Endothelial cell of umbilical vein (primary cell): ENCODE measurements at regions not wholly inside any gene's neighbourhood (a gene's known extent, or its start where the extent isn't known, plus 50 kb on each side); places are given as distances from the start of the nearest gene placed in this dataset.

ENCODE experiments used
- BruUV-seq: library from RNA; stranded (reverse); fragments of 400-500 nt; replicated peaks from 2 replicates; lab custom pipeline; 2021; lab: Mats Ljungman, UMichigan
- CTCF ChIA-PET: fragments of 300-600, 350-600 bp; sonication (Branson Sonifier 250); formaldehyde crosslinking; loops from one replicate; lab custom pipeline; 2021; ENCODE audit warnings: antibody characterized with exemption, inconsistent platforms; lab: Charles Lee
- POLR2A ChIA-PET: fragments of 300-600, 350-600 bp; sonication (Branson Sonifier 250); formaldehyde crosslinking; loops from one replicate; lab custom pipeline; 2021; ENCODE audit warnings: antibody characterized with exemption, inconsistent platforms; lab: Charles Lee
- DNase-seq: peaks from one replicate; pipeline ENCODE4 v3.0.0-alpha.2; 2011; ENCODE audit warnings: low read depth, low spot score
- FAIRE-seq: peaks from 2 replicates; lab custom pipeline; 2011; peaks lifted over from hg19 to GRCh38; lab: Jason Lieb, UNC
- H2AFZ ChIP-seq: 2 replicates; pipeline ENCODE4 v1.6.0; 2012; ENCODE audit warnings: low read depth, low read length, control low read depth, inconsistent platforms
- H3K27ac ChIP-seq: 2 replicates; pipeline ENCODE4 v1.5.1; 2011; ENCODE audit warnings: low read depth, mild to moderate bottlenecking, control low read depth, low read length, moderate library complexity; ENCODE audit not compliant: insufficient read depth
- H3K27me3 ChIP-seq, 2 experiments: 2 replicates each; pipeline versions ENCODE4 v1.6.0 to v1.6.1; 2011; ENCODE audit warnings: low read length in 2 of 2, mixed read lengths in 1 of 2; ENCODE audit not compliant: control insufficient read depth in 2 of 2, insufficient read depth in 2 of 2
- H3K36me3 ChIP-seq, 2 experiments: 2 replicates in 1 of 2; 3 replicates in 1 of 2; pipeline ENCODE4 v1.5.1; 2011; ENCODE audit warnings: low read length in 2 of 2, mild to moderate bottlenecking in 1 of 2, moderate library complexity in 1 of 2; ENCODE audit not compliant: control insufficient read depth in 2 of 2, insufficient read depth in 2 of 2; ENCODE audit errors: extremely low read depth in 1 of 2
- H3K4me1 ChIP-seq: 3 replicates; pipeline ENCODE4 v1.5.1; 2011; ENCODE audit warnings: mild to moderate bottlenecking, low read length; ENCODE audit not compliant: control insufficient read depth, insufficient read depth; ENCODE audit errors: extremely low read depth
- H3K4me2 ChIP-seq: 2 replicates; pipeline ENCODE4 v1.6.1; 2011; ENCODE audit warnings: low read length, control low read depth, mixed read lengths; ENCODE audit not compliant: insufficient read depth
- H3K4me3 ChIP-seq, 3 experiments: fragments of 200-600 bp in 1 of 3; sonication (generic), shearing (Covaris generic) in 1 of 3; replicated peaks in 1 of 3; 2 replicates each; pipeline ENCODE4 v1.5.1; 2011 to 2016; ENCODE audit warnings: control low read depth in 3 of 3, low read length in 3 of 3, mild to moderate bottlenecking in 2 of 3, inconsistent platforms in 1 of 3, low read depth in 1 of 3, moderate library complexity in 1 of 3; ENCODE audit not compliant: insufficient read depth in 1 of 3
- H3K79me2 ChIP-seq: 2 replicates; pipeline ENCODE4 v1.6.0; 2012; ENCODE audit warnings: low read length, inconsistent platforms; ENCODE audit not compliant: control insufficient read depth, insufficient read depth
- H3K9ac ChIP-seq: replicated peaks from 2 replicates; pipeline ENCODE3; 2011; ENCODE audit warnings: low read length, control low read depth; ENCODE audit not compliant: insufficient read depth; ENCODE audit errors: extremely low read depth
- H3K9me1 ChIP-seq: replicated peaks from 3 replicates; pipeline ENCODE4 v1.6.0; 2011; ENCODE audit warnings: mild to moderate bottlenecking, low read length; ENCODE audit not compliant: control insufficient read depth, insufficient read depth; ENCODE audit errors: extremely low read depth
- H3K9me3 ChIP-seq: replicated peaks from 2 replicates; pipeline ENCODE4 v1.5.1; 2012; ENCODE audit warnings: low read length, inconsistent platforms; ENCODE audit not compliant: control insufficient read depth, insufficient read depth
- H4K20me1 ChIP-seq: replicated peaks from 2 replicates; pipeline ENCODE3; 2011; ENCODE audit warnings: mild to moderate bottlenecking, low read length; ENCODE audit not compliant: control insufficient read depth, insufficient read depth; ENCODE audit errors: extremely low read depth
- CTCF ChIP-seq, 2 donors: IDR thresholded peaks; 1 replicate in 1 of 2; 2 replicates in 1 of 2; pipeline ENCODE4 v1.5.1; 2011; ENCODE audit warnings: low read length in 2 of 2, mild to moderate bottlenecking in 2 of 2, moderate library complexity in 2 of 2, control low read depth in 1 of 2, inconsistent platforms in 1 of 2, low read depth in 1 of 2; ENCODE audit not compliant: insufficient read depth in 1 of 2; ENCODE audit errors: extremely low read depth in 1 of 2
- EZH2 ChIP-seq: IDR thresholded peaks from 2 replicates; pipeline ENCODE4 v1.6.1; 2012; ENCODE audit warnings: borderline replicate concordance, low read depth, mild to moderate bottlenecking, moderate library complexity, low read length, inconsistent platforms; ENCODE audit not compliant: severe bottlenecking
- GATA2 ChIP-seq: IDR thresholded peaks from 2 replicates; pipeline ENCODE4 v1.7.0; 2011; ENCODE audit warnings: low read depth, mild to moderate bottlenecking, moderate library complexity, mixed read lengths, low read length; ENCODE audit not compliant: insufficient read length, insufficient read depth
- MAX ChIP-seq: IDR thresholded peaks from 2 replicates; pipeline ENCODE4 v1.6.1; 2011; ENCODE audit not compliant: insufficient read depth, insufficient read length
- MYC ChIP-seq: IDR thresholded peaks from one replicate; pipeline ENCODE4 v1.6.1; 2011; ENCODE audit warnings: mild to moderate bottlenecking, low read depth, low read length
- POLR2A ChIP-seq: IDR thresholded peaks from 2 replicates; pipeline ENCODE4 v1.6.1; 2012; ENCODE audit warnings: low read depth, mild to moderate bottlenecking, control low read depth, low read length
- POLR2AphosphoS5 ChIP-seq: IDR thresholded peaks from 2 replicates; pipeline ENCODE4 v1.6.1; 2012; ENCODE audit warnings: low read depth, mild to moderate bottlenecking, control low read depth, low read length, moderate library complexity; ENCODE audit not compliant: insufficient read depth
- dilution Hi-C: fragments of 300-500 bp; cut with MboI; formaldehyde crosslinking; loops from one replicate; pipeline ENCODE4 v1.15.0; 2019; ENCODE audit warnings: low sequenced_read_pairs; ENCODE audit not compliant: extremely low pct_ligation_motif_present
- intact Hi-C: fragments of 100-400 bp; cut with micrococcal nuclease; formaldehyde crosslinking; loops from one replicate; pipeline ENCODE4 v1.10.0; 2022

- Histone ChIP-seq H3K27me3 (no peaks in the 10 kb centered on the region), H3K36me3 (no peaks in the 10 kb centered on the region), H3K27ac (no peak overlapping the region), H3K79me2 (no peaks in the 10 kb centered on the region), H4K20me1 (no peaks in the 10 kb centered on the region), H3K4me2 (no peak overlapping the region), H3K9ac (no peak overlapping the region), H3K9me1 (no peaks in the 10 kb centered on the region), H3K4me1 (no peaks in the 10 kb centered on the region), H2AFZ (no peak overlapping the region), H3K9me3 (no peaks in the 10 kb centered on the region), H3K4me3 (no peak overlapping the region)
- TF ChIP-seq MYC: no peak
- no peak for TF ChIP-seq CTCF (IDR thresholded peaks at IDR 0.05; ENCODE audit: extremely low read depth in 1 of 2, insufficient read depth in 1 of 2, low read depth in 1 of 2, low read length in 2 of 2)
- no peak for TF ChIP-seq EZH2
- no peak for TF ChIP-seq GATA2
- TF ChIP-seq MAX: no peak
- TF ChIP-seq POLR2A: no peak
- TF ChIP-seq POLR2AphosphoS5: no peak
- dilution Hi-C loops: no loop called here
- intact Hi-C loops: no loop called here
- no TSS peak for BruUV-seq
- POLR2A ChIA-PET: no interaction called here
- DNase-seq (no peak), FAIRE-seq (no peak)
- CTCF ChIA-PET: interaction anchor here (1.0 kb wide), 1 partner anchor 28 kb away, joined by 3 read pairs; no protein-coding TSS in a partner anchor
Measured at GRCh38 chr13:91157273-91158016, 190.0 kb upstream of the MIR17HG start.
